Cerebellar nuclear complex (tissue), 1 donor: ENCODE measurements at regions not wholly inside any gene's neighbourhood (a gene's known extent, or its start where the extent isn't known, plus 50 kb on each side); places are given as distances from the start of the nearest gene placed in this dataset.
"Not testable (repeated sequence)": the region's sequence is repeated elsewhere in the genome, so short reads cannot be mapped to it uniquely, and the experiment has no call there.

Source experiments
- DNase-seq, 2 experiments: peaks; one replicate each; lab custom pipeline; 2025; lab: John Stamatoyannopoulos, UW

DNA sequence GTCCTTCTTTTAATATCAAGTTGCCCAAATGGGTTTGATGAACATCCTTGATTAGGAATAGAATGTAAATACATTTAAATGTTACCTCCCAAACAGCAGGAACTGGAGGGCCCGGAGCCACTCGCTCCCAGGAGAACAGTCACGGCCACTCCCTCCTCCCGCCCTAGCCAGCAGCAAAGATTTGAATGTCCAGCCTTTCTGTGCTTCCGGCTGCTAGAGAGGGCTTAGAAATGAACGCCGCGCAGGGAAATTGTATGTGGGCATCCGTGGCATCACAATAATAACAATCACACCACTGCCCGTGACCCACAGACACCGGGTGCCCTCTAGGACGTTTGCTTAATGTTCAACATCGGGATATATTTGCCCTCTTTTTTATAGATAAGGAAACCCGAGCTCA is 164.9 kb upstream of the SALL3 start:
- DNase-seq: no peak

GRCh38 chr18:78816114-78816513 is 163.5 kb upstream of the SALL3 start:
- DNase-seq: no peak

- no peak for DNase-seq
Observed at GRCh38 chr18:78816916-78817315, 162.7 kb upstream of the SALL3 start.

DNA sequence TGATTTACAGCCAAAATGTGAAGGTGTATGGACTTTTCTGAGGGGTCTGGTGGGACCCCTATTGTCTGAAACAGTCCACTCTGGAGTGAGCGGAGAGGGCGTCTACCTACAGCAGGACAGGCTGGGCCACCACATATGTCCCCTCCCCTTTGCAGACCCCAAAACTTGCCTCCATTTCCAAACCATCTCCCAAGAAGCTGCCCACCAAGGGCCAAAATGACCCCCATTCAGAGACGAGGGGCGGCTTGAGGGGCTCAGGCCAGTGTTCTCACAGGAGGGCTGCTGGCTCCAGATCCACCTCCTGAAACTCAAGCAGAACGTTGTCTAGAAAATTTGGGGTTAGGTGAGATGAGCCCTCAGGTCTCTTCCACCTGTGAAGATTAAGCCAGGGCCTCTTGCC is 161.1 kb upstream of the SALL3 start:
- no peak for DNase-seq

GRCh38 chr18:78818961-78819360 is 160.7 kb upstream of the SALL3 start:
- no peak for DNase-seq

- DNase-seq: no peak
Observed at GRCh38 chr18:78820161-78820834, 159.3 kb upstream of the SALL3 start.

GRCh38 chr18:78821396-78821795 is 158.2 kb upstream of the SALL3 start:
- no peak for DNase-seq

- DNase-seq: no peak
Observed at GRCh38 chr18:78822171-78822948, 157.3 kb upstream of the SALL3 start.

GRCh38 chr18:78822949-78823285 is 156.7 kb upstream of the SALL3 start:
- DNase-seq: no peak

GRCh38 chr18:78825168-78825567 is 154.4 kb upstream of the SALL3 start:
- DNase-seq: no peak

DNA sequence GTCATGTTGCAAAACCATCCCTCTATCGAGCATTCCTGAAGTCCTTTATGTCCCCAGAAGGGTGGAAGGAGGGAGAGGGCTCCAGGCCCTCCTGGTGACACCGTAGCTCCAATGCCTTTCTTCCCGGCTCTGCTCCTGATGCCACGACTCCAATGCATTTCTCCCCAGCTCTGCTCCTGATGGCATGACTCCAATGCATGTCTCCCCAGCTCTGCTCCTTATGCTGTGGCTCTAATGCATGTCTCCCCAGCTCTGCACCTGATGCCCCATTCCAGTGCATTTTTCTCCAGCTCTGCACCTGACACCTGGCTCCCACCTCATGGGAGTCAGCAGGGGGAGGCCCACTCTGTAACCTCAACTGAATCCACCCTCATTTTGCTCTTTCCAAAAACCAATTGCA is 153.0 kb upstream of the SALL3 start:
- no peak for DNase-seq

GRCh38 chr18:78827141-78827540 is 152.5 kb upstream of the SALL3 start:
- no peak for DNase-seq

- no peak for DNase-seq
Observed at GRCh38 chr18:78828131-78828530, 151.5 kb upstream of the SALL3 start.

DNA sequence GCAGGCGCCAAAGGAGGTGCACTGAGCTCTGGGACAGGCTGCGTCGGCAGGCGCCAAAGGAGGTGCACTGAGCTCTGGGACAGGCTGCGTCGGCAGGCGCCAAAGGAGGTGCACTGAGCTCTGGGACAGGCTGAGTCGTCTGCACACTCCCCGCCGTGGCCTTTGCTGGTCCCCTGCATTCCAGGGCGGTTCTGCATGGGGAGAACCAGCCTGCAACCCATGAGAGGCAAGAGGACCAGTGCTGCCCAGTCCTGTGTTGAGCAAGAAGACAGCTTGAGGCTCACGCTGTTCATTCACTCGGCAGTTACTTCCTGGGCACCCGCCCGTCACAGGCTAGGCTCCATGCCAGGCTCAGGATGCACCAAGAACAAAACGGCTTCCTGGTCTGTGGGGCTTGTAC is 150.6 kb upstream of the SALL3 start:
- DNase-seq: not testable (repeated sequence)

- no peak for DNase-seq
Observed at GRCh38 chr18:78830161-78830560, 149.5 kb upstream of the SALL3 start.

- DNase-seq: no peak
Observed at GRCh38 chr18:78830826-78831225, 148.8 kb upstream of the SALL3 start.

- DNase-seq: no peak
Observed at GRCh38 chr18:78831603-78832002, 148.0 kb upstream of the SALL3 start.

- DNase-seq: no peak
Observed at GRCh38 chr18:78833833-78834232, 145.8 kb upstream of the SALL3 start.

- no peak for DNase-seq
Observed at GRCh38 chr18:78836838-78837237, 142.8 kb upstream of the SALL3 start.

GRCh38 chr18:78837754-78838153 is 141.9 kb upstream of the SALL3 start:
- no peak for DNase-seq

DNA sequence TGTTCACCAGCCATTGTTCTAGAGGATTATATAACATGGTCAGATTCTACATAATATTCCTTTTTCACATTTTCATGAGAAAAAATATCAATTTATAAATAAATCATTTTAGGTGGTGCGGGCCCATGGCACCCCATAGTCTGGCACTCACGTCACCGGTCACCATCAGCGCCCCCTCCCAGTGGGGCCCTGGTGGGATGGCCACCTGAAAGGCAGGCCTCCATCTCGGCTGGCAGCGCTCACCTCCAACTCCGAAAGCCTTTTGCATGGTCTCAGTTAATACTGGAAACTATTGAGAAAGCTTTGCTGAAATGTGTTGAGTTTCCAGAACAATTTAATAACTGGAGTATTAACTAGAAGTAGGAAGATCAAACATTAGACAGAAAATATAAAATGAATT is 141.4 kb upstream of the SALL3 start:
- DNase-seq: no peak

- DNase-seq: no peak
Observed at GRCh38 chr18:78849046-78849445, 130.6 kb upstream of the SALL3 start.

DNA sequence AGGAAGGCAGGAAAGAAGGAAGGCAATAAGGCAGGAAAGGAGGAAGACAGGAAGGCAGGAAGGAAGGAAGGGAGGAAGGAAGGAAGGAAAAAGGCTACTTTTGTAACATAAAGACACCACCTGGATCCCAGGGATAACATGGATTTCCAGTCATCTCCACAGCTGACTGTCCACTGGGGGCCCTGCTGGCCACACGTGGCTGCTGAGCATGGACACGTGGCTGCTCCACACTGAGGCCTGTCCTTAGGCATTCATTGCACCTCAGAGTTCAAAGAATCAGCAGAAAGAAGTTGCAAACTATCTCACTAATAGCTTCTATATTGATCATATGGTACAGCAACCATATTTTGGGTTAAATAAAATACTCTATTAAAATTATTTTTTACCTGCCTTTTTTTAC is 130.2 kb upstream of the SALL3 start:
- DNase-seq: no peak

GRCh38 chr18:78853341-78853740 is 126.3 kb upstream of the SALL3 start:
- no peak for DNase-seq
